ENCODE measurements at regions not wholly inside any gene's neighbourhood (a gene's known extent, or its start where the extent isn't known, plus 50 kb on each side); places are given as distances from the start of the nearest gene placed in this dataset.

DNA sequence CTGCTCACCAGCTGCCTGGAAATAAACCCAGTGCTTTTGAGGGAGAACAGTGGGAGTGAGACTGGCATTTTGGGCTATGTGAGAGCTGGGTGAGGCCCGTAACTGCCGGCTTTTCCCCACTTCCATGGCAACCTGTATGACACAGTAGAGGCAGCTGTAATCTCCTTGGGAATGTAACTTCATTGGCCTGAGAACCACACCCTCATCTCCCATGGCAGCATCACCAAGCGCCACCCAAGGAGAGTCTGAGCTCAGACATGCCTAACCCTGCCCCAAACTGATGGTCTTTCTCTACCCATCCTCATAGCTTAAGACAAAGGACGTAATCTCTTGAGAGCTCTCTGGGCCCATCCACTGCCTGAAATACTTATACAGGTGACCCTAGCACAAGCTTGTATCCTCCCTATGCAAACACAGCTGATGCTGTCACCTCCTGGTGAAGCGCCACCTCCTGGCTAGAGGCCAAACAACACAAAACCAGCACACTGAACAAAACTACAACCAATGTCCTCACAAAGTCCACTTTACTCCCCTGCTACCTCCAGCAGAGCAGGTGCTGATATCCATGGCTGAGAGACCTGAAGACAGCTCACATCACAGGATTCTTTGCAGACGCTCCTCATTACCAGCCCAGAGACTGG lies 763.4 kb upstream of the NRXN1 start:
- Histone ChIP-seq H3K27me3 (ENCODE audit: control insufficient read depth, insufficient read depth, low read length, poor library complexity, severe bottlenecking) (no peaks in the 10 kb centered on the region), H3K9me3 (ENCODE audit: control insufficient read depth, low read length) (peaks cover 4% of the 10 kb centered on the region), H3K27ac (ENCODE audit: low read depth, low read length) (no peak overlapping the region), H3K4me1 (ENCODE audit: control insufficient read depth, insufficient read depth, low read length) (no peaks in the 10 kb centered on the region), H3K36me3 (ENCODE audit: control insufficient read depth, insufficient read depth, low read length) (no peaks in the 10 kb centered on the region), H3K9ac (ENCODE audit: extremely low read depth, low read length, poor library complexity, severe bottlenecking) (no peak overlapping the region), H3K4me3 (ENCODE audit: low read length) (no peak overlapping the region)
- Mint-ChIP-seq H3K9me3 (peaks cover 7% of the 10 kb centered on the region), H3K4me1 (peaks cover 5% of the 10 kb centered on the region), H3K4me3 (no peak overlapping the region), H3K27me3 (ENCODE audit: insufficient read depth) (no peaks in the 10 kb centered on the region), H3K27ac (no peak overlapping the region), H3K36me3 (ENCODE audit: low read depth) (no peaks in the 10 kb centered on the region)
- DNase-seq: peak; percentile 92
- 83 to 85% methylated on average over 4 to 6 of the region's 6 CpGs for WGBS, 2 experiments (ENCODE audit: insufficient coverage in 1 of 2, insufficient read length in 1 of 2)
- peak; percentile 85 for TF ChIP-seq CTCF (conservative IDR thresholded peaks at IDR 0.05)

- 83 to 96% methylated on average over 1 to 3 of the region's 3 CpGs for whole genome bisulfite sequencing, 2 experiments (ENCODE audit: insufficient coverage in 1 of 2, insufficient read length in 1 of 2)
- H3K9me3 ChIP-seq (ENCODE audit: control insufficient read depth, low read length): peaks cover 5% of the 10 kb centered on the region
- H3K36me3 ChIP-seq (ENCODE audit: control insufficient read depth, insufficient read depth, low read length): no peaks in the 10 kb centered on the region
- Mint-ChIP-seq H3K4me1 (peaks cover 5% of the 10 kb centered on the region), H3K27me3 (ENCODE audit: insufficient read depth) (no peaks in the 10 kb centered on the region), H3K9me3 (peaks cover 5% of the 10 kb centered on the region), H3K27ac (no peak overlapping the region), H3K36me3 (ENCODE audit: low read depth) (no peaks in the 10 kb centered on the region), H3K4me3 (no peak overlapping the region)
- no peaks in the 10 kb centered on the region for H3K27me3 ChIP-seq (ENCODE audit: control insufficient read depth, insufficient read depth, low read length, poor library complexity, severe bottlenecking)
- H3K4me3 ChIP-seq (ENCODE audit: low read length): no peak overlapping the region
- H3K4me1 ChIP-seq (ENCODE audit: control insufficient read depth, insufficient read depth, low read length): no peaks in the 10 kb centered on the region
- no peak overlapping the region for H3K9ac ChIP-seq (ENCODE audit: extremely low read depth, low read length, poor library complexity, severe bottlenecking)
- no peak for DNase-seq
- no peak for TF ChIP-seq CTCF (conservative IDR thresholded peaks at IDR 0.05)
- H3K27ac ChIP-seq (ENCODE audit: low read depth, low read length): no peak overlapping the region
Observed at GRCh38 chr2:51791496-51791895, 759.6 kb upstream of the NRXN1 start.

DNA sequence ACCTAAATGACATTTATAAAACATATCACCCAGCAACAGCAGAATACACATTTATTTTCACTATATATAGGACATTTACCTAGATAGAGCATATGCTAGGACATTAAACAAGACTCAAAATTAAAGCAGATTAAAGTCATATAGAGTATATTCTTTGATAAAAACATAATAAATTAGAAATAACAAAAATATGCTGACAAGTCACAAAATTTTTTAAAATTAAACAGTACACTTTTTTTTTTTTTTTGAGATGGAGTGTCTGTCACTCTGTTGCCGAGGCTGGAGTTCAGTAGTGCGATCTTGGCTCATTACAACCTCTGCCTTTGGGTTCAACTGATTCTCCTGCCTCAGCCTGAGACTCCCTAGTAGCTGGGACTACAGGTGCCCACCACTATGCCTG lies 758.9 kb upstream of the NRXN1 start:
- no peaks in the 10 kb centered on the region for H3K36me3 Mint-ChIP-seq (ENCODE audit: low read depth)
- no peak for TF ChIP-seq CTCF (conservative IDR thresholded peaks at IDR 0.05)
- H3K4me3 Mint-ChIP-seq: no peak overlapping the region
- Histone ChIP-seq H3K4me1 (ENCODE audit: control insufficient read depth, insufficient read depth, low read length) (no peaks in the 10 kb centered on the region), H3K9ac (ENCODE audit: extremely low read depth, low read length, poor library complexity, severe bottlenecking) (no peak overlapping the region), H3K36me3 (ENCODE audit: control insufficient read depth, insufficient read depth, low read length) (no peaks in the 10 kb centered on the region), H3K9me3 (ENCODE audit: control insufficient read depth, low read length) (peaks cover 5% of the 10 kb centered on the region), H3K27ac (ENCODE audit: low read depth, low read length) (no peak overlapping the region), H3K27me3 (ENCODE audit: control insufficient read depth, insufficient read depth, low read length, poor library complexity, severe bottlenecking) (no peaks in the 10 kb centered on the region), H3K4me3 (ENCODE audit: low read length) (no peak overlapping the region)
- peaks cover 4% of the 10 kb centered on the region for H3K4me1 Mint-ChIP-seq
- peaks cover 5% of the 10 kb centered on the region for H3K9me3 Mint-ChIP-seq
- H3K27ac Mint-ChIP-seq: no peak overlapping the region
- DNase-seq: no peak
- WGBS, 2 experiments (ENCODE audit: insufficient coverage in 1 of 2, insufficient read length in 1 of 2): 100% methylated on average over 1 to 2 of the region's 2 CpGs
- no peaks in the 10 kb centered on the region for H3K27me3 Mint-ChIP-seq (ENCODE audit: insufficient read depth)
